ENCODE measurements at regions not wholly inside any gene's neighbourhood (a gene's known extent, or its start where the extent isn't known, plus 50 kb on each side); places are given as distances from the start of the nearest gene placed in this dataset.

DNA sequence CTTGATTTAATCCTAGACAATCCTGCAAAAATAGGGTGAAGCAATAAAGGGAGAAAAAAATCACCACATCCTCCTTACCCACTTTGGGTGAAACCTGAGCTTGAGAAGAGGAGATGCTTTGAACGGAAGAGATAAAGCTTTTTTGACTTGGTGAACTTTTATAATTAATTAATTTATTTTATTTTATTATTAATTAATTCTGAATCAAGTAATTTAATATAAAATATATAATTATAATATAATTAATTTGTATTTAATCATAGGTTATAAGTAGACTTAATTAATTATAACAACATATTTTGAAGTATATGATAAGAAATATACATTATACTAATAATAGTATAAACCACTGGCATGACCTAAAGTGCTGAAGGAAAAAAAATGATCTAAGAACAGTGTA lies 2164.8 kb downstream of the LRRC4C start:
- no peak for DNase-seq (ENCODE audit: low read depth in 2 of 2)

DNA sequence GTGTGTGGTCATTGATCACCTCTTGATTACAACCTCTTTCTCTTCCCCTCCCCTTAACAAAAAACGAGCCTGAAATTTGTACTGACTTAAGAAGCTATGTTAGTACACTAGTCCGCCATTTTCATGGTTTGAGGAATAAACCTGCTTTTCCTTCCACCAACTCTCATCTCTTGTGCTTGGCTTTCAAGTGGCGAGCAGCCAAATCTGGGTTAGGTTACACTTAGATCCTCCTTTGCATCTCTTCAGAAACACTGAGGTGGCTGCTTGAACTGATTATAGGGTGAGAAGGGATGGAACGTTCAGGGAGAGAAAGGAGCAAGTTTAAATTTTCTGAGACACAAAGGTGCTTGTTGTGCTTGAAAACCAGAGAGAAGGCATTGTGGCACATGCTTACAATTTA lies 2171.4 kb downstream of the LRRC4C start:
- DNase-seq (ENCODE audit: low read depth in 2 of 2) = no peak

DNA sequence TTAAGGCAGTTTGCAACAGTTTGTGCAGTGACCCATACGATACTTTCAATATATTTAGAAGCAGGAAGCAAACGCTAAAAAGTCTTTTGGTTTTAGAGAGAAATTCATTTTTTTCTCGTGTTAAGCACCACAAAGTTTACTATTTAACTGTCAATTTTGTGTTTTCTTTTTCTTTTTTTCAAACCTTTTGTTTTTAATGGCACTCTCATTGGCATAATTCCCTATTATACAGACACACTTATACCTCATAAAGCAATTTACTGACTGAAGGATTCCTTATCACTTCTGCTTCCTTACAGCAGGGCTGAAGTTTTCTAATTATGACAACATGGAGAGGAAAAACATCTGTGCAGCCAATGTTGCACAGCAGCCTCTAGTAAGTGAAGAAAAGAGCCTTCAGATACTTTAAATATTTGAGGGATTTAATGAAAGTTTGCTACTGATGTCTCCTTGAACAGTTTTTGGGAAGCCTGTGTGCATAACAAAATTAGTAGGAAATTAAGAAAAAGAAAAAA lies 2191.2 kb downstream of the LRRC4C start:
- no peak for DNase-seq (ENCODE audit: low read depth in 2 of 2)

DNA sequence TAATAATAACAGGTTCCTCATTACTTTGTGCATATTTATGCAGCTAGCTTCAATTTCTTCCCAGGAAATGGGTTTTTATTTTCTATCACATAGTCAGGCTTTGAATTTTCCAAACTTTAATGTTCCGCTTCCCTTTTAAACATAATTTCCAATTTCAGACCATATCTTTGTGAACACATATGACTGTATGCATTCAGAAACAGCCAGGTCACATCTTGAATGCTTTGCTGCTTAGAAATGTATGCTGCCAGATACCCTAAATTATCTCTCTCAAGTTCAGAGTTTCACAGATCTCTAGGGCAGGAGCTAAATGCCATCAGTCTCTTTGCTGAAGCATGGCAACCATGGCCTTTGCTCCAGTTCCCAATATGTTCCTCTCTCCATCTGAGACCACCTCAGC lies 2203.8 kb downstream of the LRRC4C start:
- DNase-seq (ENCODE audit: low read depth in 2 of 2) = no peak

GRCh38 chr11:39249566-39250365 lies 2209.7 kb downstream of the LRRC4C start:
- no peak for DNase-seq (ENCODE audit: low read depth in 2 of 2)

DNA sequence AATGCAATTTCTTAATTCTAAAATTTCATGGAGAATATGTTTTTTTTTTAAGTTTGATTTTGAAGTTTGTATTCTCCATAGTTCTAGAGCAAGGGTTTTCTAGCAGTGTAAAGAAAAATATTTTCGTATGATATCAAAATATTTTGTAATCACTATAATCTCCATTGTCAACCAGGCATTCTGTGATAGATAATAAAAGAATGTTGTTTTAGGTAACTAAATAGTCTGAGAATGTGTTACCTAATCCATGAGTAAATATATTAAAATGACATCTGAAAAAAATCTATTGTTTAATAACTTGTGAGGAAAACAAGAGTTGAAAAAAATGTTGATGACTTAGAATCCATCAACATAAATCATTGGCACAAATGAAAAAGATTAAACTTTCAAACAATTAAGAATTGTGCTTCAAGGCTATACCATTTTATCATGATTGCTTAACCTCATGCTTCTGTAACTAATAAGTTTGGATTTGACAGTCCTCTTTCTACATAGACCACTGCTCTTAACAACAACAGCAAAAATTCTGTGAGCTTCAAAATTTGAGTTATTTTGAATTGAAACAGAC lies 2211.8 kb downstream of the LRRC4C start:
- no peak for DNase-seq (ENCODE audit: low read depth in 2 of 2)

DNA sequence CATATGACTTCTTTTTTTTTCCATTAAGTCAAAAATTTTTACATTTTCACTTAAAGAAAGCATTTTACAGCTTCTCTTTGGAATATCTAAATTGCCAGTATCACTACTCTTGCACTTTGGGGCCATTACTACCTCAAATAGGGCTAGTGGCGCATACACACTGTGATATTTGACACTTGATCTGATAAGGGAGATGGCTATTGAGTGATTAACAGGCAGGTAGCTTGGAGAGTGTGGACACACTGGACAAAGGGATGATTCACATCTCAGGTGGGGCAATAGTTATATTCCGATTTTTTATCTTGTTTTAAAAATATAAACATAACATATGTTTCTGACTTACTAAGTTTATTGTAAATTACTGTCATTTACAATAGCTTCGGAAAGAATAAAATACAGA lies 2219.9 kb downstream of the LRRC4C start:
- no peak for DNase-seq (ENCODE audit: low read depth in 2 of 2)

GRCh38 chr11:39236916-39237315 lies 2222.5 kb downstream of the LRRC4C start:
- no peak for DNase-seq (ENCODE audit: low read depth in 2 of 2)

DNA sequence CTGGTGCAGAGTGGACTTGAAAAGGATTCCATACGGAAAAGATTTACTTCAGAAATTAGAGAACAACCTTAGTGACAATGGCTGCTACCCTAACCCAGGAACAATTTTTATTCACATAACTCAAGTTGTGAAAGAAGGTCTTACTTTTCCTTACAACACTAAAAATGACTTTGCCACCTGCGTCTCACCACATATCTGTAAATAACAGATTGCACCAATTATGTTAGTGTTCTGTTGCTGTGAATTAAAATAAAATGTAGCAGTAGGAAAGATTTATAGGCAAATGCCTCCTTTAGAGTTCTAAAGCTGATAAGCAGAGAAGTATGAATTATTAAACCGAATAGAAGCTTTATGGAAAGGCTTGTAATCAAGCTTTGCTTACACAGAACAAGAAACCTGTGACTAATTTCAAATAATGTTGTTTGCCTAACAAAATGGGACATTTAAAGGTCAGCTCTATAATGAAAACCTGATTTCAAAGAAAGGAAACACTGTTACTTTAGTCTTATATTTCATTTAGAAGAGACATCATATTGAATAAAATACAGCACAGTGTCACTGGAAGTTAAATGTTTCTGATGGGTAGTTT lies 2237.8 kb downstream of the LRRC4C start:
- no peak for DNase-seq (ENCODE audit: low read depth in 2 of 2)

DNA sequence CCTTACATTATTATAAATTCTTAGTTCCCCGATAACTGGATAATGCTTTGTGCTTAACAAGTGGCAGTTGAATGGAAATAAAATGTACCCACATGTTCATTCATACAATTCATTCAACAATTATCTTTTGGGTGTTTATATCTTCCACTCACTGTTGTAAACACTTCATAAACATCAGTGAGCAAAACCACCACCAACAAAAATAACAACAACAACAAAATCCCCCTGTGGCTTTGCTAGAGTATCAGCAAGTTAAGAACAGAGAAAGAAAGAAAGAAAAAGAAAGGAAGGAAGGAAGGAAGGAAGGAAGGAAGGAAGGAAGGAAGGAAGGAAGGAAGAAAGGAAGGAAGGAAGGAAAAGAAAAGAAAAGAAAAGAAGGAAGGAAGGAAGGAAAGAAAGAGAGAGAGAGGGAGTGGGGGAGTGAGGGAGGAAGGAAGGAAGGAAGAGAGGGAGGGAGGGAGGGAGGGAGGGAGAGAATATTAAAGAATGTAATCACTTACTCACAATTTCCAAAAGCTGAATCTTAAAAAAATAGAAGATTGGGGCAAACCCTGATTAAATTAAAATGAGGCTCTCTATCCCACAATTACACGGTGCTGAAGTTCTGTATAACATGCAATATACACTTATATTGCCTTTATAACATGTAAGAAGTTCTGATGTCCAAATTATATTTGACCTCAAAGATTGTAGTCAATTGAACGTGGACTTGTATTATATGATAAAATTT lies 2238.8 kb downstream of the LRRC4C start:
- no peak for DNase-seq (ENCODE audit: low read depth in 2 of 2)

DNA sequence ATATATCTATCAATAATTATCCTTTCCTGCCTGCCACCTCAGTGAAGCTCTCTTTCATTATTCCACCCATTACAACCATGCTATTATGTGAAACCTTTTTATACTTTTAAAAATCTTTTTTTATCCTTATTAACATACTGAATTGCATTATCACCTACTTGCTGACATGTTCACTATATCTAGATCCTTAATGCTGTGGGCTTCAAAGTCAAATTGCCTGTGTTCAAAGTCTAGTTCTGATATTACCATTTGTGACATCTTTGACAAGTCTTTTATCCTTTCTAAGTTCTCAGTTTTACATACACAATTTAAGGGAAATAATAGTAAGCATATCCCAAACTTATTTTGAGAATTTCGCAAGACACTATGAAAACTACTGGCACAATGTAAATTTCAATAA lies 2239.4 kb downstream of the LRRC4C start:
- no peak for DNase-seq (ENCODE audit: low read depth in 2 of 2)

GRCh38 chr11:39209981-39210380 lies 2249.5 kb downstream of the LRRC4C start:
- no peak for DNase-seq (ENCODE audit: low read depth in 2 of 2)

GRCh38 chr11:39205236-39205995 lies 2254.0 kb downstream of the LRRC4C start:
- DNase-seq (ENCODE audit: low read depth in 2 of 2) = no peak

GRCh38 chr11:39192671-39193070 lies 2266.8 kb downstream of the LRRC4C start:
- DNase-seq (ENCODE audit: low read depth in 2 of 2) = no peak

DNA sequence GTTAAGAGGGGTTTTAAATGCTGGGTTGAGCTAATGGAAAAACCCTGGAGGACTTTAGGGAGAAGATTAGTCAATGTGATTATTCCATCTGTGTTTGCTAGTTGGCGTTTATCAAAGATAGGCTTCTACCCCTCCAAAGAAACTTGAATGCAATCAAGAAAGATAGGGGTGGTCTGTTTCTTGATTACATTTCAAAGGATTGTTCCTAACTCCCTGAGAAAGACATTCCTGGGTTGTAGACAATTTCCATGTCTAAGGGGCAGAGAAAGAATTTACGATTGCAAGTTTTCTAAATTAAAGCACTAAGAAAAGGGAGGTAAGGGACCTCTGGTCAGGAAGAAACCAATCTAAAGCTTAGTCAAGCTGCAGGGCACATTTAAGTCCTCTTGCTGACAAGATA lies 2268.7 kb downstream of the LRRC4C start:
- no peak for DNase-seq (ENCODE audit: low read depth in 2 of 2)

- DNase-seq (ENCODE audit: low read depth in 2 of 2) = no peak
These were observed 2281.8 kb downstream of the LRRC4C start for GRCh38 chr11:39177678-39178077.

DNA sequence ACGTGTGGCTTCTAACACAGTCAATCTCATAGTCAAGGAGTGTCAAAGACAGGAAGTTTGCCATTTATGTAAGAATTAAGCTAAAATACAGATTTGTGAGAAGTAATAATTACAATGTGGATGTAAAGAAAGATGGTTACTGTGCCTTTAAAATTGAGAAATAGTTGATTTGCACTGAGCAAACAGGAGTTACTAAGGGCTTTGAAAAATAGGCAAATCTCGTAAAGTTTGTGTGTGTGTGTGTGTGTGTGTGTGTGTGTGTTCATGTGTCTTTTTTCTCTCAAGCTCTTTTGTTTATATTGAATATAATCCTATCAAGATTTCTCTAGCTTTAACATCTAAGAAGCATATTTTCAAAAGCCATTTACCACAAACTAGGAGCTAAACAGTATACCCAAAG lies 2284.5 kb downstream of the LRRC4C start:
- no peak for DNase-seq (ENCODE audit: low read depth in 2 of 2)

DNA sequence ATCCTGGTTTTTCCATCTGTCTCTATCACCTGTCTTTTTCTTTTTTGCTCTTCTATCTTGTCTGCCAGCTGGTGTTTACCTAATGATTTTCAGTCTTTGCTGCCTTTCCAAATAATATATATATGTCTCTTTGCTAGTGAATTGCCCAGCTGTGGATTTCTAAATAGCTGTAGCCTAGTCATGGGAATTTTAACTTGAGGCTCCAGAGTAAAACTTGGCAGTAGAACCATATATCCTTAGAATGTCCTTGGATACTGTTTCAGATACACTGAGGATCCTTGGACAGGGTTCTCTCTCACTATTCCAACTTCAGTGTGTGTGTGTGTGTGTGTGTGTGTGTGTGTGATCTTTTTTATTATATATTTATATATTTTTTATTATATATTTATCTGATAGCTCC lies 2285.3 kb downstream of the LRRC4C start:
- DNase-seq (ENCODE audit: low read depth in 2 of 2) = no peak

GRCh38 chr11:39165021-39165420 lies 2294.4 kb downstream of the LRRC4C start:
- no peak for DNase-seq (ENCODE audit: low read depth in 2 of 2)

DNA sequence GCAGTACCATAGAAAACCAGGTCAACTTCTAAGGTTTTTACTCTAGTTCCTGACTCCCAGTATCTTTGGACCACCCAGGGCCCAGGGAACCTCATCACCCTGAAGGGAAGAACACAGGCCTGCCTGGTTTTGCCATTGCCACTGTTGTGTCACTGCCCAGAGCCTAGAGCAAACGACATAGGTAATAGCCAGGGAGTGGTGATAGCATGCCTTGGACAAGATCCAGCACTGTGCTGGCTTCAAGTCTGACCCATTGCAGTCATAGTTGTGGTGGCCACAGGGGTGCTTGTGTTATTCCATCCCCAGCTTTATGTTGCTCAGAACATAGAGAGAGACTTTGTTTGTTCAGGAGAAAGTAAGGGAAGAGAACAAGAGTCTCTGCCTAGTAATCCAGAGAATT lies 2310.2 kb downstream of the LRRC4C start:
- DNase-seq (ENCODE audit: low read depth in 2 of 2) = no peak

- DNase-seq (ENCODE audit: low read depth in 2 of 2) = no peak
These were observed 2314.1 kb downstream of the LRRC4C start for GRCh38 chr11:39145346-39145745.
